Mesendoderm (in vitro differentiated cells): ENCODE measurements at regions not wholly inside any gene's neighbourhood (a gene's known extent, or its start where the extent isn't known, plus 50 kb on each side); places are given as distances from the start of the nearest gene placed in this dataset.
A peak's percentile ranks its signal among the peaks of the same experiment; 100 is the strongest.

Experiments used
- DNase-seq: peaks from one replicate; pipeline ENCODE4 v3.0.0; 2013
- H2AK5ac ChIP-seq: 2 replicates; pipeline ENCODE4 v1.6.1; 2013; ENCODE audit warnings: low read length, inconsistent platforms
- H2BK120ac ChIP-seq: 2 replicates; pipeline ENCODE4 v1.6.1; 2013; ENCODE audit warnings: low read depth, mild to moderate bottlenecking, low read length, moderate library complexity, mixed read lengths
- H2BK15ac ChIP-seq: replicated peaks from 2 replicates; pipeline ENCODE4 v1.6.1; 2013; ENCODE audit warnings: low read depth, mild to moderate bottlenecking, moderate library complexity
- H2BK5ac ChIP-seq: 2 replicates; pipeline ENCODE4 v1.6.1; 2013; ENCODE audit warnings: low read length, inconsistent platforms
- H3K18ac ChIP-seq: 2 replicates; pipeline ENCODE4 v1.6.1; 2013; ENCODE audit warnings: mild to moderate bottlenecking, low read length, mixed read lengths
- H3K23ac ChIP-seq: one replicate; pipeline ENCODE4 v1.6.1; 2013; ENCODE audit warnings: low read length
- H3K27ac ChIP-seq: 2 replicates; pipeline ENCODE4 v1.5.1; 2013; ENCODE audit warnings: low read depth, mild to moderate bottlenecking, inconsistent platforms, low read length, moderate library complexity
- H3K27me3 ChIP-seq: 2 replicates; pipeline ENCODE4 v1.6.1; 2013; ENCODE audit warnings: low read length, control low read depth, mild to moderate bottlenecking, inconsistent platforms; ENCODE audit not compliant: insufficient read depth, poor library complexity
- H3K36me3 ChIP-seq: 2 replicates; pipeline ENCODE4 v1.6.1; 2013; ENCODE audit warnings: low read length, inconsistent platforms; ENCODE audit not compliant: control insufficient read depth, insufficient read depth
- H3K4ac ChIP-seq: one replicate; pipeline ENCODE4 v1.6.1; 2013; ENCODE audit warnings: low read depth, mild to moderate bottlenecking, low read length, moderate library complexity
- H3K4me1 ChIP-seq: 2 replicates; pipeline ENCODE4 v1.6.1; 2013; ENCODE audit warnings: low read depth, low read length, inconsistent platforms; ENCODE audit not compliant: control insufficient read depth
- H3K4me2 ChIP-seq: 2 replicates; pipeline ENCODE4 v1.6.1; 2013; ENCODE audit warnings: low read length
- H3K4me3 ChIP-seq: 2 replicates; pipeline ENCODE4 v1.5.1; 2013; ENCODE audit warnings: mild to moderate bottlenecking, low read length
- H3K56ac ChIP-seq: one replicate; pipeline ENCODE4 v1.6.1; 2013; ENCODE audit warnings: low read length
- H3K79me1 ChIP-seq: 2 replicates; pipeline ENCODE4 v1.6.1; 2013; ENCODE audit warnings: low read length, inconsistent platforms
- H3K79me2 ChIP-seq: 2 replicates; pipeline ENCODE4 v1.6.1; 2013; ENCODE audit warnings: mild to moderate bottlenecking, low read length; ENCODE audit not compliant: control insufficient read depth, insufficient read depth
- H3K9ac ChIP-seq: 2 replicates; pipeline ENCODE4 v1.6.1; 2013; ENCODE audit warnings: low read length, inconsistent platforms
- H4K5ac ChIP-seq: one replicate; pipeline ENCODE4 v1.6.1; 2013; ENCODE audit warnings: low read length
- H4K8ac ChIP-seq: one replicate; pipeline ENCODE4 v1.6.1; 2013; ENCODE audit warnings: low read depth, mild to moderate bottlenecking, control low read depth, low read length, moderate library complexity
- WGBS: extraction: QIAGEN DNeasy Blood & Tissue Kit; methylation state at CpG from one replicate; pipeline ENCODE4 v1.1.7; 2013; ENCODE audit warnings: low lambda C conversion rate, missing lambda C conversion rate; ENCODE audit not compliant: insufficient coverage; ENCODE audit errors: extremely low coverage; 5-methylcytosine and 5-hydroxymethylcytosine counted together

GRCh38 chr4:123579961-123580360 is 183.4 kb downstream of the SPRY1 start:
- Histone ChIP-seq H3K79me1 (no peaks in the 10 kb centered on the region), H2BK120ac (no peak overlapping the region), H3K23ac (no peak overlapping the region), H3K4me3 (no peak overlapping the region), H4K5ac (no peak overlapping the region), H3K27me3 (no peaks in the 10 kb centered on the region), H2BK5ac (no peak overlapping the region), H2BK15ac (no peak overlapping the region), H3K4ac (no peak overlapping the region), H3K27ac (no peak overlapping the region), H3K4me2 (no peak overlapping the region), H4K8ac (no peak overlapping the region), H3K9ac (no peak overlapping the region), H3K79me2 (no peaks in the 10 kb centered on the region), H2AK5ac (no peak overlapping the region), H3K56ac (no peak overlapping the region), H3K36me3 (no peaks in the 10 kb centered on the region), H3K4me1 (no peaks in the 10 kb centered on the region), H3K18ac (no peak overlapping the region)
- no peak for DNase-seq
- no CpG with 5 or more reads among the region's 2 CpGs for WGBS

GRCh38 chr4:123580981-123581664 is 184.5 kb downstream of the SPRY1 start:
- no peak overlapping the region for H3K4me3 ChIP-seq

GRCh38 chr4:123581802-123582201 is 185.2 kb downstream of the SPRY1 start:
- no peak overlapping the region for H3K23ac ChIP-seq
- H3K9ac ChIP-seq = no peak overlapping the region
- H3K27ac ChIP-seq = no peak overlapping the region
- H3K36me3 ChIP-seq = no peaks in the 10 kb centered on the region
- no peak overlapping the region for H2AK5ac ChIP-seq
- no peak overlapping the region for H3K56ac ChIP-seq
- H4K5ac ChIP-seq = no peak overlapping the region
- no peak overlapping the region for H2BK120ac ChIP-seq
- H4K8ac ChIP-seq = no peak overlapping the region
- H2BK15ac ChIP-seq = no peak overlapping the region
- no peak for DNase-seq
- H3K79me1 ChIP-seq = no peaks in the 10 kb centered on the region
- no peaks in the 10 kb centered on the region for H3K4me1 ChIP-seq
- H3K4me3 ChIP-seq = no peak overlapping the region
- H3K4me2 ChIP-seq = no peak overlapping the region
- H2BK5ac ChIP-seq = no peak overlapping the region
- no peak overlapping the region for H3K18ac ChIP-seq
- H3K4ac ChIP-seq = no peak overlapping the region
- H3K27me3 ChIP-seq = no peaks in the 10 kb centered on the region
- no peaks in the 10 kb centered on the region for H3K79me2 ChIP-seq
- WGBS = no CpG with 5 or more reads among the region's 3 CpGs

More at GRCh38 chr4:123580981-123581664, 184.5 kb downstream of the SPRY1 start:
- no peak overlapping the region for H4K5ac ChIP-seq
- no peak overlapping the region for H4K8ac ChIP-seq
- no peaks in the 10 kb centered on the region for H3K27me3 ChIP-seq
- H3K4me2 ChIP-seq = no peak overlapping the region
- H3K4me1 ChIP-seq = no peaks in the 10 kb centered on the region
- WGBS = no CpG with 5 or more reads among the region's 8 CpGs
- H2BK15ac ChIP-seq = no peak overlapping the region
- no peaks in the 10 kb centered on the region for H3K79me1 ChIP-seq
- no peak overlapping the region for H3K56ac ChIP-seq
- H3K79me2 ChIP-seq = no peaks in the 10 kb centered on the region
- no peak overlapping the region for H2BK5ac ChIP-seq
- no peaks in the 10 kb centered on the region for H3K36me3 ChIP-seq
- no peak overlapping the region for H3K18ac ChIP-seq
- H3K4ac ChIP-seq = no peak overlapping the region
- H3K9ac ChIP-seq = no peak overlapping the region
- H2BK120ac ChIP-seq = no peak overlapping the region
- DNase-seq = no peak
- H3K27ac ChIP-seq = no peak overlapping the region
- H2AK5ac ChIP-seq = no peak overlapping the region
- no peak overlapping the region for H3K23ac ChIP-seq

GRCh38 chr4:123583043-123583442 is 186.4 kb downstream of the SPRY1 start:
- no peak overlapping the region for H3K23ac ChIP-seq
- no peak overlapping the region for H2BK120ac ChIP-seq
- H3K4me3 ChIP-seq = no peak overlapping the region
- no peak for DNase-seq
- H3K4me1 ChIP-seq = no peaks in the 10 kb centered on the region
- H3K4ac ChIP-seq = no peak overlapping the region
- no peak overlapping the region for H3K56ac ChIP-seq
- no peak overlapping the region for H2BK5ac ChIP-seq
- no peaks in the 10 kb centered on the region for H3K27me3 ChIP-seq
- no peaks in the 10 kb centered on the region for H3K79me2 ChIP-seq
- no peak overlapping the region for H3K9ac ChIP-seq
- H4K5ac ChIP-seq = no peak overlapping the region
- WGBS = no CpG with 5 or more reads among the region's 2 CpGs
- H3K18ac ChIP-seq = no peak overlapping the region
- H2AK5ac ChIP-seq = no peak overlapping the region
- no peak overlapping the region for H3K27ac ChIP-seq
- no peak overlapping the region for H3K4me2 ChIP-seq
- H2BK15ac ChIP-seq = no peak overlapping the region
- H3K79me1 ChIP-seq = no peaks in the 10 kb centered on the region
- H4K8ac ChIP-seq = no peak overlapping the region
- no peaks in the 10 kb centered on the region for H3K36me3 ChIP-seq

GRCh38 chr4:123585111-123585510 is 188.5 kb downstream of the SPRY1 start:
- Histone ChIP-seq H3K27me3 (no peaks in the 10 kb centered on the region), H3K4me2 (no peak overlapping the region), H2BK120ac (no peak overlapping the region), H3K23ac (no peak overlapping the region), H3K4me1 (no peaks in the 10 kb centered on the region), H3K79me2 (no peaks in the 10 kb centered on the region), H3K36me3 (no peaks in the 10 kb centered on the region), H3K18ac (no peak overlapping the region), H2BK5ac (no peak overlapping the region), H3K79me1 (no peaks in the 10 kb centered on the region), H4K8ac (no peak overlapping the region), H3K4me3 (no peak overlapping the region), H4K5ac (no peak overlapping the region), H3K27ac (no peak overlapping the region), H2AK5ac (no peak overlapping the region), H3K4ac (no peak overlapping the region), H2BK15ac (no peak overlapping the region), H3K9ac (no peak overlapping the region), H3K56ac (no peak overlapping the region)
- no peak for DNase-seq
- no CpG with 5 or more reads among the region's 2 CpGs for WGBS

GRCh38 chr4:123587983-123588494 is 191.4 kb downstream of the SPRY1 start:
- Histone ChIP-seq H2BK5ac (no peak overlapping the region), H3K27me3 (no peaks in the 10 kb centered on the region), H3K27ac (no peak overlapping the region), H3K18ac (no peak overlapping the region), H2BK120ac (no peak overlapping the region), H3K9ac (no peak overlapping the region), H3K4me3 (no peak overlapping the region), H3K23ac (no peak overlapping the region), H3K4me1 (no peaks in the 10 kb centered on the region), H3K79me2 (no peaks in the 10 kb centered on the region), H4K8ac (no peak overlapping the region), H3K56ac (no peak overlapping the region), H2AK5ac (no peak overlapping the region), H2BK15ac (peak overlapping the region; percentile 80), H3K4me2 (no peak overlapping the region), H3K4ac (no peak overlapping the region), H4K5ac (no peak overlapping the region), H3K36me3 (no peaks in the 10 kb centered on the region), H3K79me1 (no peaks in the 10 kb centered on the region)
- WGBS = no CpG with 5 or more reads among the region's 8 CpGs
- DNase-seq = no peak
